LHCN-M2 (cell line): ENCODE measurements at regions not wholly inside any gene's neighbourhood (a gene's known extent, or its start where the extent isn't known, plus 50 kb on each side); places are given as distances from the start of the nearest gene placed in this dataset.

Experiments
- DNase-seq: peaks from one replicate; pipeline ENCODE4 v3.0.0-alpha.2; 2012; ENCODE audit warnings: low read depth

DNA sequence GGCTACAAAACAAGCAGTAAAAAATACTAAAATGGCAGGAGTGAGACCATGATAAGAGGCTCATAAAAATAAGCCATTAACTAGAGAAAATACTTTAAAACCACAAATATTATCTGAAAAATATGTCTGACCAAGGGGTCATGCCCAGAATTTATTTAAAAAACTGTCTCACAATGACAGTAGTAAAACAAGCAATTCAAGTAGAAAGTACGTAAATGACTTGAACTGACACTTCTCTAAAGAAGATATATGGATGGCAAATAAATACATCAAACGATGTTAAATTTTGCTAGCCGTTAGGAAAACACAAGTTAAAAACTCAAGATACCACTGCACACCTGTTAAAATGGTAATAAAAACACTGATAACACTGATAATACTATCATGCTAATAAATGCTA is 353.9 kb upstream of the GRAMD2B start:
- DNase-seq: no peak

DNA sequence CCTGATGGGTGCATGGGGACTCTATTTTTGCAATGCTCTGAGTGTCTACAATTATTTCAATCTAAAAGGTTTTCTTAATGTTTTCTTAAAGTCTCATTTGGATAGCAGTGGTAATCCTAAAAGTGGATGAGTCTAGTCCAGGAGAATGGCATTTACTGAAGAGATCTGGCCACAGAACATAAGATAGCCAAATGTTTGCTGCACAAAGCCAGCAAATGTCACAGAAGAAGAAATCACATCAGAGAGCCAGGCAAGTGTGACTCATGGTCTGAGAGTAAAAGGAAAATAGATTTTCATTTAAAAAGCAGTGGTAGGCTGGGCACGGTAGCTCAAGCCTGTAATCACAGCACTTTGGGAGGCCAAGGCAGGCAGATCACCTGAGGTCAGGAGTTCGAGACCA is 352.7 kb upstream of the GRAMD2B start:
- DNase-seq: peak; percentile 71

DNA sequence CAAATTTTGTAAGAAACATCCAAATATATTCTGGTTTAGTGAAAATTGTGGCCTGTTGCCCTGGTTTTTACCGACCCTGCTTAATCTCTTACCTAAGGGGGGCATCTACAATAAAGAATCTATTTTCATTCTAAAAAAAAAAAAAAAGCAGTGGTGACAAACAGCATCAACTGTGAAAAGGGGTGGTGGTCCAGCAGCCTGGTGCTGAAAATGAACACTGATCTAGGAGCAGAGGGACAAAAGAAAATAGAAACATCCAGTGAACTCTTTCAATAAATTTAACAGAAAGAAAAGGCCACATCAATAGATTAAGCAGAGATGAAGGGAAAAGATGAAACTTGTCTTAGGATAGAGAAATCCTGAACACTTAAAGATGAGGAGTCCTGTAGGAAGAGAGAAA is 348.7 kb upstream of the GRAMD2B start:
- no peak for DNase-seq

- DNase-seq: no peak
Measured at GRCh38 chr5:126079266-126079665, 343.9 kb upstream of the GRAMD2B start.

GRCh38 chr5:126081209-126081608 is 342.0 kb upstream of the GRAMD2B start:
- DNase-seq: no peak

DNA sequence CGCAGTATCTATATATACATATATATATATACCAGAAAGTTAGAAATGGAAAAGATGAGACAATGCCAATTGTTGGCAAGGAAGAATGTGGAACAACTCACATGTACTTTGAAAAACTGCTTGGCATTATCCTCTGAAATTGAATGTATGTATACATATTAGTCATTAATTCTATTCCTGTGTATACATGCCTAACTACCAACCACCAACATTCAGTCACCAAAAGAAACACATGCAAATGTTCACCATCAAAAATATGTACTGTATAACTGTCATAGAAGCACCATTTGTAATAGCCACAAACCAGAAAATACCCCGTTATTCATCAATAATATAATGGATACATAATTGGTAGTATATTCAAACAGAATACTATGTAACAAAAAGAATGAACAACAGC is 330.2 kb upstream of the GRAMD2B start:
- DNase-seq: no peak

DNA sequence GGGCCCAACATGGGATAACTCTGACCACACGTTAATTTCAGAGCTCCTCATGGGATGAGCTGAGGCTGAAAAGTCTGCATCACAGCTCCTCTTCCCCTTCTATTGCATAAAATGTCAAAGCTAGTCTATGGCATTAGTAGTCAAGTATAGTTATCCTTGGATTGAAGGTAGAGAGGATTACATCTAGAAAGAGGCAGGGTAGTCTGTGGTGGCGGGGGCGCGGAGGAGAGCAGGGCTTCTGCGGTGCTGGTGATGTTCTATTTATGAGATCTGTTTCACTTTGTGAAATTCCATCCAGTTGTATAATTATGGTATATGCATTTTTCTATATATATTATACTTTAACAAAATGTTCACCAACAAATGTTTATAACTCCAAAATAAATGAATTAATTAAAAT is 329.5 kb upstream of the GRAMD2B start:
- no peak for DNase-seq

GRCh38 chr5:126094991-126095390 is 328.2 kb upstream of the GRAMD2B start:
- no peak for DNase-seq

DNA sequence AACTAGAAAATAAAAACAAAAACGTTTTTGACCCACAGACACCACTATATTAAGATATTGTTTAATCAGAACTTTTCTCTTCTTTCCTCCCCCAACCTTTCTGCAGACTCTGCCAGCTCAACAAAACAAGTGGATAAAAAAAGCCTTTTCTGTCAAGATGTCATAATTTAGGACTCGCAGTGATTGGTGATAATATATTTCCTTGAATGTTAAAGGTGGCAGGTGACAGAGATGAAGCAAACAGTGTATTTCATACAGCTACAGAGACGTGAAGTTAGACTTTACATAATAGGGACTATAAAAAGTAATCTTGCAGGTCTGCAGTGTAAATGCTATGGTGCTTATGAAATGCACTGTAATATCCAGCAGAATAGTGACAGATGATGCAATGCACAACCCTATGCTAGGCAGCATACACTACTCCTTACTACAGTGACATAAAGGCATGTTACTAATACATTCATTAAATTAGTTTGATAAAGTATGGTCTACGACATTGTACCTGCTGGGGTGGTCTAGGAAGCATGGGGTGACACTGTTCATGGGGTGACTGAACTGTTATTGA is 326.7 kb upstream of the GRAMD2B start:
- no peak for DNase-seq

- peak; percentile 51 for DNase-seq
Measured at GRCh38 chr5:126097876-126098275, 325.3 kb upstream of the GRAMD2B start.

- peak; percentile 72 for DNase-seq
Measured at GRCh38 chr5:126098330-126099017, 324.7 kb upstream of the GRAMD2B start.

DNA sequence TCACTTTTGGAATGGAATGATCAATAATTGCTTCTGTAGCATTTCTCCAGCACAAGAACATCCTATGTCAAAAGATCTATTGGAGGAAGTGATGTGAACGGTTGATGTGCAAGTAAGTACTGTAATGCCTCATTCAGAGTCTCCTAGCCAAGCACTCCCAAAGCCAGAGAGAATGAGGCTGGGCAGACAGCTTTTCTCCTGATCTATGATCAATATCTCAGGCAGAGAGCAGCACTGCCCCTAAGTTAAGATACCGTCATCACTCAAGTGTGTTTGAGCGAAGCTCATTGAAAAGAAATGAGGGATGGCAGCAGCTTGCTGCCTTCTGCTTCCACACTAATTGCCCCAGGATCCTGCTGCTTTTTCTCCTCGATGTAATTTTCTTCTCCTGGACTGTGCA is 324.1 kb upstream of the GRAMD2B start:
- no peak for DNase-seq

GRCh38 chr5:126100767-126101166 is 322.4 kb upstream of the GRAMD2B start:
- DNase-seq: no peak

DNA sequence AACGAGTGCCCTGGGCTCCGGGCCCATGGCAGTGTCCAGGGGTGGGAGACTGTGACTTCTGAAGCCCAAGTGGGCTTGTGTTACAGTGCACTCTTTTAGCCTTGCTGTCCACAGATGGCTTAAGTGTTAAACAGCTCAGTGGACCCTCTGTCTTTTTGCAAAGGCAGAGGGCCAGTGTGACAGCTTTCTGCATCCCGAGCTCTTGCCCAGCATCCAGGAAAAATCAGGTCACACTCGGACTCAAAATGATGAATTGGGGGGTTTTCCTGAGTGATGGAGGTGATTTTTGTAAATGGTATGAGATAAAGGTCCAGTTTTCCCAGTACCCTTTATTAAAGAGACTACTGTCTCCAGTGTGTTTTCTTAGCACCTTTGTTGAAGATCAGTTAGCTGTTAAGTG is 321.3 kb upstream of the GRAMD2B start:
- DNase-seq: no peak

DNA sequence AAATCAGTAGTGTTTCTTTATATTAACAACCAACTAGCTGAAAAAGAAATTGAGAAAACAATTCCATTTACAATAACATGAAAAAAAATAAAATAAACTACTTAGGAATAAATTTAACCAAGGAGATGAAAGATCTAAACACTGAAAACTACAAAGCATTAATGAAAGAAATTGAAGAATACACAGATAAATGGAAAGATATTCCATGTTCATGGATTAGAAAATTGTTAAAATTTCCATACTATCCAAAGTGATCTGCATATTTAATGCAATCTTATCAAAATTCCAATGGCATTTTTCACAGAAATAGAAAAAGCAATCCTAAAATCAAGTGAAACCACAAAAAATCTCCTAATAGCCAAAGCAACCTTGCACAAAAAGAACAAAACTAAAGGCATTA is 320.2 kb upstream of the GRAMD2B start:
- no peak for DNase-seq

- no peak for DNase-seq
Measured at GRCh38 chr5:126103868-126104267, 319.3 kb upstream of the GRAMD2B start.

- no peak for DNase-seq
Measured at GRCh38 chr5:126104341-126104740, 318.9 kb upstream of the GRAMD2B start.

GRCh38 chr5:126104951-126105350 is 318.3 kb upstream of the GRAMD2B start:
- DNase-seq: peak; percentile 63

DNA sequence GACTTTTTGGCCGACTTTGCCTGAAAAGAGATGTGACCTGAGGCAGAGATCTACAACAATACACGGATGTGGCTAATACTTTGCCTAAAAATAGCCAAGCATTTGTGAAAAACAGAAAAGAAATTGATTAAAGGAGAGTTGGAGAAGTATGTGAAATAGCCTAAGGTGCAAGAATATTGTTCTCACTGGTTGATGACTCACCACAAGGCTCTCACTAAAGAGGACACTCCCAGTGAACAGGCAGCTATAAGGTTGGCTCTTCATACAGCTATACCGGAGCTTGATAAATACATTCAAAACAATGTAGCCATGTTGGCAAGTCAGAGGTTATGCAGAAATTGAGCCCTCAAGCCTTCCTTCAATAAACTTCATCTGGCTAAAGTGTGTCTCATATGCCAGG is 317.2 kb upstream of the GRAMD2B start:
- DNase-seq: peak; percentile 18

DNA sequence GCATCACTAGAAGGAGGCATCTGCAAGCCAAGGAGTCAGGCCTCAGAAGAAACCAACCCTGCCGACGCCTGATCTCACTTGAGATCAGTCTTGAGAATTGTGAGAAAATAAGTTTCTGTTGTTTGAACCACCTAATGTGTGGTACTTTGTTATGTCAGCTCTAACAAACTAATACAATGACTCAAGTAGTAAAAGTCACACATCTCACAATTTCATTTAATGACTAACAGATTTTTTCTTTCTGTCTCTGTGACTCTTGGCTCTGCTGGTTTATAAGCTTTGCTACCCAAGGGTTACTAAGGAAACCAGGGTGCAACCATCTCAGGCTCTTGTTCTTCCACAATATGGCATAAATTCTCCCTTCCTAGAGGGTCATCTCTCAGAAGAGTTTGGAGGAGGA is 315.8 kb upstream of the GRAMD2B start:
- DNase-seq: no peak

DNA sequence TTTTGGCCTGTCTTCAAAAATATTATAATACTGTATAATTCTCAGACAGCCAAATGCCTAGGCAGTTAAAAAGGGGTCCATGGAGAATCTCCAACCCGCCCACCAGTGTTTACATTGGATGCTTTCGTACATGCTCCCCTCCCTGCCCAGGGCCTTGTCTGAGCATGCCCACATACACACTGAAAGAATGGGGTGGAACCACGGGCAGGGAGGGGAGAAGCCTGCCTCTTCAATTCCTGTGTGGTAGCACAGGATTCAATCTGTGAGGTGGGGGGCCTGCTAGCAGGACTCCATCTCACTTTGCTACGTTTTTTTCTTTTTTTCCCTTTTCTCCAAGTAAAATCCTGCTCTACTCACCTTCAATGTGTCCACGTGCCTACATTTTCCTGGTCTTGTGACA is 314.7 kb upstream of the GRAMD2B start:
- no peak for DNase-seq

DNA sequence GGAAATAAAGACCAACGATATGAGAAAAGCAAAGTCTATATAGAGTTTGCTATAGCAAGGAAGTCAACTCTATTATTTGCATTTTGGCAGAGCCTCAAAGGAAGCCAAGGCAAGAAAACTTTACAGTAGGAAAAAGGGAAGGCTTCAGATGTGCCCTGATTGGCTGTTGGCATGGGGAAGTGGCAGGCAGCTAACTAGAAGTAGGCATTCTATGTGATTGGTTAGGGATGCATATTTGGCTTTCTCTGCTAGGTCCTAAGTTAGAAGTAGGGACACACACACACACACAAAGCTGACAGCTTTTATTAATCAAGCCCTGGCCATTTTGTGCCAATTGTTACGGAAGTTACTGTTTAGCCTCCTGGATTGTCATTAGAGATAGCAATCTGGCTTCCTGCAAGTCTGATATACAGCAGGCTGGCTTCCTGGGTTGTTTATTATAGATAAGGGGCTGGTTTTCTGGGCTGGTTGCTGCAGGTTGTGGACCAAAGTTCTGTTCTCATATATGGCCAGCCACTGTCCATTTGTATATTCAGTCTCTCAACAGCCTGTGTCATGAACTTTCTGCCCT is 308.1 kb upstream of the GRAMD2B start:
- no peak for DNase-seq

- no peak for DNase-seq
Measured at GRCh38 chr5:126117044-126117443, 306.2 kb upstream of the GRAMD2B start.
